Rectal smooth muscle tissue (tissue), 1 donor: ENCODE measurements at regions not wholly inside any gene's neighbourhood (a gene's known extent, or its start where the extent isn't known, plus 50 kb on each side); places are given as distances from the start of the nearest gene placed in this dataset.

Source experiments
- H3K27ac ChIP-seq: one replicate; pipeline ENCODE4 v1.7.0; 2013; ENCODE audit warnings: low read depth, low read length, inconsistent platforms
- H3K27me3 ChIP-seq: one replicate; pipeline ENCODE4 v1.7.0; 2013; ENCODE audit warnings: low read length; ENCODE audit not compliant: control insufficient read depth, insufficient read depth
- H3K36me3 ChIP-seq: one replicate; pipeline ENCODE4 v1.7.0; 2013; ENCODE audit warnings: low read length; ENCODE audit not compliant: control insufficient read depth, insufficient read depth
- H3K4me1 ChIP-seq: one replicate; pipeline ENCODE4 v1.7.0; 2013; ENCODE audit warnings: low read length; ENCODE audit not compliant: control insufficient read depth, insufficient read depth
- H3K4me3 ChIP-seq: one replicate; pipeline ENCODE4 v1.7.0; 2013; ENCODE audit warnings: low read length
- H3K9ac ChIP-seq: one replicate; pipeline ENCODE4 v1.7.0; 2013; ENCODE audit warnings: low read length

DNA sequence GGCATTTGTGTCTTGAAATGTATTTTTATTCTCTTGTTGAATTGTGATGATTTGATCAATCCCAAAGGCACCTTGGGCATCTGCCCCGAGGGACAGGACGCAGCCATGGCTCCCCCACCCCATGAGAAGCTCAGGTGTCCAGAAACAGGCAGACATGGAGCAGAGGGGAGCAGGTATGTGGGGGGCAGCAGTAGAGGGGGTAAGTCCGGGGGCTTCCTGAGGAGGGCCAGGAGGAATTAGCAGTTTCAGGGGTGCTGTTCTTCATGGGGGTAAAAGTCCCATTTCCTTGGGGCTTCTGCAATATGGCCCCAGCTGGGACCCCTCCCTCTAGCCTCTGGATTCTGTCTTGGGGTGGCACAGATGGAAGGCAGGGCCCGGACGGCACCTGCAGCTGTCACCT, 67.0 kb upstream of the HMX1 start:
- no peaks in the 10 kb centered on the region for H3K36me3 ChIP-seq
- no peaks in the 10 kb centered on the region for H3K27me3 ChIP-seq
- H3K4me3 ChIP-seq = no peak overlapping the region
- H3K4me1 ChIP-seq = no peaks in the 10 kb centered on the region
- no peak overlapping the region for H3K9ac ChIP-seq
- H3K27ac ChIP-seq = no peak overlapping the region

DNA sequence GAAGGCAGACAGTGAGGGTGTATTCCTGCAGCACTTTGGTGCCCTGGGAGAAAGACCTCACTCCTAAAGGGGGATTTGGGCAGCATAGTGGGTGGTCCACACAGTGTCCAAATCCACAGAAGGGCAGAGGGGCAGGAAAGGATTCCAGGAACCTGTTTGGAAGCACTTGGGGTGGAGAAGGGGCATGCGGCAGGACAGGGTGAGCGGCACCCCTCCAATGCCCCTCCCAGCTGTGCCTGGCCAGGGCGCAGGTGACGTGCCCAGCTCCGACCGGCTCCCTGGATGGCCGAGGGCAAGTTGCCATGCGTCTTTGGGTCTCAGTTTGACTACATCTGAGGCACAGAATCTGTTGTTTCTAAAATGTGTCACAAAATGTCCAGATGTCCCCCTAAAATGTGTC, 66.5 kb upstream of the HMX1 start:
- Histone ChIP-seq H3K9ac (no peak overlapping the region), H3K4me3 (no peak overlapping the region), H3K27ac (no peak overlapping the region), H3K27me3 (no peaks in the 10 kb centered on the region), H3K4me1 (no peaks in the 10 kb centered on the region), H3K36me3 (no peaks in the 10 kb centered on the region)

DNA sequence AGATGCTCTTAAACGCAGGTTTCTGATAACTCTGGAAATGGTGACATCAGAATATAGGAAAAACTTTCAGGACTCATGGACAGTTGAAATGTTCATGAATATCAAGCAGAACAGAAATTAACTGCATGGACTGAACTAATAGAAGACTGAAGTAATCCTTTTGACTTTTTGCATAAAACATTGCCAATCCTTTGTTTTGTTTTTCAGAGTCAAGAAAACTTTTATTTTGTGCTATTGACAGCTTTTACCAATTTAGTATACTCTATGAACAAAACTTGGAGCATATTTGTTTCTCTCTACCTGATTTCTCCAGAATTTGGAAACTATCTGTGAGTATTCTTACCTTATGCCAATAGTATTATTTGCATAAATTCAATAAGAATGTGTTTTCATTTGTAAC, 61.2 kb upstream of the HMX1 start:
- Histone ChIP-seq H3K27ac (no peak overlapping the region), H3K9ac (no peak overlapping the region), H3K4me1 (no peaks in the 10 kb centered on the region), H3K4me3 (no peak overlapping the region), H3K36me3 (no peaks in the 10 kb centered on the region), H3K27me3 (no peaks in the 10 kb centered on the region)

DNA sequence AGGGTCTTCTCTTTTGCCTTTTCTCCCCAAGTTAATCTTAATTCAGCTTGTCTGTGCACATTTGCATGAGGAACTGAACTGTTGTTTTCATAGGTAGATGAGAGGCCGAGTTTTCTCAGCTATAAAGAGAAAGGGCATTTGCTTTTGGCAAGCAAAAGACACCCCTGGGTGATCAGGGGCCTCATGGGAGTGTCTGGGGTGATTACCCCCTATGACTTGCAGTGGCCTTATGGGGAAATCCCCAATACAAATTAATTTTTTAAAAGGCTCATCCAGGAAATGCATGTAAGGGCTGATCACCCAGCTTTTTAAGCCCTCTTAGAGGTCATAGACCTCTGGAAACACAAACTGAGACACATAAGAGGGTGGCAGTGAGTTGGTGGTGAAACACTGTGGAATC, 56.4 kb upstream of the HMX1 start:
- Histone ChIP-seq H3K4me1 (no peaks in the 10 kb centered on the region), H3K4me3 (no peak overlapping the region), H3K27ac (no peak overlapping the region), H3K36me3 (no peaks in the 10 kb centered on the region), H3K9ac (no peak overlapping the region), H3K27me3 (no peaks in the 10 kb centered on the region)

- Histone ChIP-seq H3K9ac (no peak overlapping the region), H3K4me3 (no peak overlapping the region), H3K4me1 (no peaks in the 10 kb centered on the region), H3K27me3 (peaks cover 3% of the 10 kb centered on the region), H3K36me3 (no peaks in the 10 kb centered on the region), H3K27ac (no peak overlapping the region)
Observed at GRCh38 chr4:8922481-8922880, 50.8 kb upstream of the HMX1 start.

DNA sequence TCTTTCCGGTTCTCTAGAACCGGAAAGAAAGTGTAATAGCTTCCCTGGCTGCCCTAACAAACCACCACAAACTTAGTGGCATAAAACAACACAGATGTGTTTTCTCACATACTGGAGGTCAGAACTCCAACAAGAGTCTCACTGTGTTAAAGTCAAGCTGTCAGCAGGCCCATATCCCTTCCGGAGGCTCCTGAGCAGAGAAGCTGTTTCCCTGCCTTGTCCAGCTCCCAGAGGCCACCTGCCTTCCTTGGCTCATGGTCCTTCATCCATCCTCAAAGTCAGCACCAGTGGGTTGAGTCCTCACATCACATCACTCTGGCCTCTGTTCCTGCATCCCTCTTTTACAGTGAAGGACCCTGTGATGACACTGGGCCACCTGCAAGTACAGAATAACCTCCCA, 49.8 kb upstream of the HMX1 start:
- Histone ChIP-seq H3K9ac (no peak overlapping the region), H3K27ac (no peak overlapping the region), H3K27me3 (peaks cover 3% of the 10 kb centered on the region), H3K36me3 (no peaks in the 10 kb centered on the region), H3K4me1 (no peaks in the 10 kb centered on the region), H3K4me3 (no peak overlapping the region)
